Type B pancreatic cell (in vitro differentiated cells): ENCODE measurements at regions not wholly inside any gene's neighbourhood (a gene's known extent, or its start where the extent isn't known, plus 50 kb on each side); places are given as distances from the start of the nearest gene placed in this dataset.

ENCODE experiments used
- DNase-seq: peaks from one replicate; pipeline ENCODE4 v3.0.0; 2021; ENCODE audit warnings: mixed read lengths; ENCODE audit not compliant: unreplicated experiment; ENCODE audit errors: extremely low spot score
- H3K27ac Mint-ChIP-seq: 2 replicates; pipeline ENCODE4 v1.8.0; 2021; ENCODE audit warnings: mild to moderate bottlenecking, mixed read lengths
- H3K27me3 Mint-ChIP-seq: 2 replicates; pipeline ENCODE4 v1.8.0; 2021; ENCODE audit warnings: mixed read lengths
- H3K36me3 Mint-ChIP-seq: 2 replicates; pipeline ENCODE4 v1.8.0; 2021; ENCODE audit warnings: mixed read lengths
- H3K4me1 Mint-ChIP-seq: one replicate; pipeline ENCODE4 v1.8.0; 2021; ENCODE audit warnings: mixed read lengths; ENCODE audit not compliant: unreplicated experiment
- H3K4me3 Mint-ChIP-seq: 2 replicates; pipeline ENCODE4 v1.8.0; 2021; ENCODE audit warnings: mild to moderate bottlenecking, mixed read lengths
- H3K9me3 Mint-ChIP-seq: 2 replicates; pipeline ENCODE4 v1.8.0; 2021; ENCODE audit warnings: mixed read lengths
- TF ChIP-seq, protein P1 (sequence below): fragments of 200-600 bp; sonication (generic); conservative IDR thresholded peaks from 2 replicates; pipeline ENCODE4 v1.5.0; 2021; ENCODE audit warnings: antibody characterized with exemption, mild to moderate bottlenecking

DNA sequence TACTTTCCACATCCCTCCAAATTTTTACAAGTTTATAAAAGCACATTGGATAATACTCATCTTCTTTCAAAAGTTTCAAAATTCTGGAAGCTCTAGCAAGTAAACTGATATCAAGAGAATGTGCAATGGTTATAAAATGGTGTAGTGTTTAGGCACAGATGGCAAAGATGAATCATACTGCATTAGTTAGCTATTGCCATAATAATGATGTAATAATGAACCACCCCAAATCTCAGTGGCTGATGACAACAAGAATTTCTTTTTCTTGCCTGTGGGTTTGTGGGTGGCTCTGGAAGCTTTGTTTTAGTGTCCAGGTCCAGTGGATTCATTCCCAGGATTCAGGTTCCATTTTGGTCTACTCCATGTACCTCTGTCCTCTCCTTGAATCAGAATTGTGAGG lies 319.0 kb downstream of the BRINP1 start:
- Mint-ChIP-seq H3K4me1 (no peaks in the 10 kb centered on the region), H3K36me3 (no peaks in the 10 kb centered on the region), H3K27ac (no peak overlapping the region), H3K9me3 (no peaks in the 10 kb centered on the region), H3K4me3 (no peak overlapping the region), H3K27me3 (no peaks in the 10 kb centered on the region)
- TF ChIP-seq, protein P1, sequence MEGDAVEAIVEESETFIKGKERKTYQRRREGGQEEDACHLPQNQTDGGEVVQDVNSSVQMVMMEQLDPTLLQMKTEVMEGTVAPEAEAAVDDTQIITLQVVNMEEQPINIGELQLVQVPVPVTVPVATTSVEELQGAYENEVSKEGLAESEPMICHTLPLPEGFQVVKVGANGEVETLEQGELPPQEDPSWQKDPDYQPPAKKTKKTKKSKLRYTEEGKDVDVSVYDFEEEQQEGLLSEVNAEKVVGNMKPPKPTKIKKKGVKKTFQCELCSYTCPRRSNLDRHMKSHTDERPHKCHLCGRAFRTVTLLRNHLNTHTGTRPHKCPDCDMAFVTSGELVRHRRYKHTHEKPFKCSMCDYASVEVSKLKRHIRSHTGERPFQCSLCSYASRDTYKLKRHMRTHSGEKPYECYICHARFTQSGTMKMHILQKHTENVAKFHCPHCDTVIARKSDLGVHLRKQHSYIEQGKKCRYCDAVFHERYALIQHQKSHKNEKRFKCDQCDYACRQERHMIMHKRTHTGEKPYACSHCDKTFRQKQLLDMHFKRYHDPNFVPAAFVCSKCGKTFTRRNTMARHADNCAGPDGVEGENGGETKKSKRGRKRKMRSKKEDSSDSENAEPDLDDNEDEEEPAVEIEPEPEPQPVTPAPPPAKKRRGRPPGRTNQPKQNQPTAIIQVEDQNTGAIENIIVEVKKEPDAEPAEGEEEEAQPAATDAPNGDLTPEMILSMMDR = no peak
- DNase-seq = no peak

DNA sequence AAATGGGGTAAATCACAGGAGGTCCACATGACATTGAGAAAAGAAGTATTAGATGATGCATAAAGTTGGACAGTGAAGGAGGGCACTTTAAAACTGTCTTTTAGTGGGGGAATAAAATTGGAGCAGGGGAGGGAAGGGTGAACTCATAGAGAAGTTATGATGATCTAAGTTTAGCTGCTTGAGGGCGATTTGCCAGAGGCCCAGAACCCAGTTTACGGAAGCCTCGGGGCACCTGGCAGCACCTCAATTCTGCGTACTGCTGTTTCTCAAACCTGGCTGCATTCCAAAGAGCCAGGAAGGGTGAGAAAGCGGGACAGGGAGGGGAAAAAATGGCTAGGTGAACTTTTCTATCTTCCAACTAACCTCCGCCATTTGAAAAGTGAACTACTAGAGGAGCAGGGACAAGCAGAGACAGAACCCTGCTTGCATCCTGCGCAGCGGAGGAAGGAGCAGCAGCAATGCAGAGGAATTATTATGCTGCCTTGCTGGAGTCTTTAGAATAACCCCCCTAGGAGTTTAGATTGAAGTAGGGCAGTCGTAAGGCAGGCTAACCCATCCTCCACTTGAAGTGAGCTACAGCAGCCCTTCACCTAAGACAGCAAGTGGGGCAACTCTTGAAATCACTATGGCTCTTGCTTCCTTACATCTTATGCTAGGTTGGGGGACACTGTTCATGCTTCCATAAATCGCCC lies 316.8 kb downstream of the BRINP1 start:
- Mint-ChIP-seq H3K27me3 (no peaks in the 10 kb centered on the region), H3K36me3 (no peaks in the 10 kb centered on the region), H3K27ac (no peak overlapping the region), H3K4me3 (no peak overlapping the region), H3K4me1 (no peaks in the 10 kb centered on the region), H3K9me3 (no peaks in the 10 kb centered on the region)
- TF ChIP-seq, protein P1 = no peak
- DNase-seq = no peak

DNA sequence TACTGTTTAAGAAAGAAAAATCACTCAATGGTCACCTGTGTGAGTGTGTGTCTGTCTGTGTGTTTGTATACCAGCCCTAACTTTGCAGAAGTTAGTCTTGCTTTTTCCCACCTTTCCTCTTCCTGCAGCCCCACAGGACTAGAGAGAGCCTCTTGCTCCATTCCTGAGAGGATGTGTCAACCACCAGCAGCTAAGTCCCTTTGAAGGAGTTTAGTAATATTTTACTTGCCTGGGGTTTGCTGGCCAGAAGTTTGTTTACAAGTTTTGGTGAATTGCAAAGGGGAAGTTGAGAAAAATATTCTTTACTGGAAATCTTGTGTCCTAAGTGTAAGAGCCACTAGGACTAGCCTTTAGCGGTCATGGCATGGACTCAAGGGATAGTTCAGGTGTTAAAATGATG lies 316.2 kb downstream of the BRINP1 start:
- H3K36me3 Mint-ChIP-seq = no peaks in the 10 kb centered on the region
- DNase-seq = no peak
- no peak overlapping the region for H3K4me3 Mint-ChIP-seq
- H3K9me3 Mint-ChIP-seq = no peaks in the 10 kb centered on the region
- no peaks in the 10 kb centered on the region for H3K4me1 Mint-ChIP-seq
- H3K27ac Mint-ChIP-seq = no peak overlapping the region
- no peaks in the 10 kb centered on the region for H3K27me3 Mint-ChIP-seq
- TF ChIP-seq, protein P1 = no peak

DNA sequence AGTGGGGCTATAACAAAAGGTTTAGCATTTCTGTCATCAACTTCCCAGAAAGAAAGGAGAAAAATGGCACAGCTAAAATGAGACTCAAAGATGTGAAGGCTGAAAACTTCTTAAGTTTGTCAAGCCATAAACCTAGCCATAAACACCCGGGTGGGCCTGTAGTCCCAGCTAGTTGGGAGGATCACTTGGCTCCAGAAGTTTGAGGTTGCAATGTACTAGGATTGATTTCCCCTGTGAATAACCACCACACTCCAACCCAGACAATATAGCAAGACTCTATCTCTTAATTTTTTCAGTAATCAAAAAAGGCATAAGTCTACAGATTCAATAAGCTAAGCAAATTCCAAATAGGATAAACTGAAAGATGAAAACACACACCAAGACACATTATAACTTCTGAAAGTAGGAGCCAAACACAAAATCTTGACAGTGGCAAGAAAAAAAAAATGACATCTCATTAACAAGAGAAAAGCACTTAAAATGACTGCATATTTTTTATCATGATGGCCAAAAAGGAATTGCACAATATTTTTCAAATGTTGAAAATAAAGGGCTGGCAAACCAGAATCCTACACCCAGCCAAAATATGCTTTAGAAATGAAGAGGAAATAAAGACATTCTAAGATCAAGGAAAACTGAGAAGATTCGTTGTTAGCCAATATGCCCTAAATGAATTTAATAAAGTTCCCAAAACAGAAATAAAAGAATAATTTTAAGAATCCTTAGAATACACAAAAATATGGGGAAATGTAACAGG lies 308.4 kb downstream of the BRINP1 start:
- no peak for DNase-seq
- no peaks in the 10 kb centered on the region for H3K4me1 Mint-ChIP-seq
- H3K4me3 Mint-ChIP-seq = no peak overlapping the region
- H3K36me3 Mint-ChIP-seq = no peaks in the 10 kb centered on the region
- TF ChIP-seq, protein P1 = no peak
- no peaks in the 10 kb centered on the region for H3K27me3 Mint-ChIP-seq
- H3K9me3 Mint-ChIP-seq = no peaks in the 10 kb centered on the region
- no peak overlapping the region for H3K27ac Mint-ChIP-seq

DNA sequence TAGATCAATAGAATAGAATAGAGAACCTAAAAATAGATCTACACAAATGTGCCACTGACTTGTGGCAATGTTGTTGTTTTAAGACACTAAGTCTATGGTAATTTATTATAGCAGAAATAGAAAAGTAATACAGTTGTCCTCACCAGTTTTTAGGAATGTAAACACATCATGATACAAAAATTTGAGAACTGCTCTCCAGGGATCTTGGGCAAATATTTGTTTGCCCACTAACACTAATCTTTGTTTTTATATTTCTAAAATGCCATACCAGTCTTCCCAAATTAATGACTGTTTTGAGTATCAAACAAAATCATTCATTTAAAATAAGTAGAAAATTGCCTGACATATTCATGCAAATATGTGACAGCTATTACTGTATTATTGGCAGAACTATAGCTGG lies 297.6 kb downstream of the BRINP1 start:
- TF ChIP-seq, protein P1 = no peak
- H3K9me3 Mint-ChIP-seq = no peaks in the 10 kb centered on the region
- H3K4me3 Mint-ChIP-seq = no peak overlapping the region
- no peaks in the 10 kb centered on the region for H3K36me3 Mint-ChIP-seq
- no peak for DNase-seq
- H3K4me1 Mint-ChIP-seq = no peaks in the 10 kb centered on the region
- no peak overlapping the region for H3K27ac Mint-ChIP-seq
- no peaks in the 10 kb centered on the region for H3K27me3 Mint-ChIP-seq
